Glomerular visceral epithelial cell (primary cell): ENCODE measurements at regions not wholly inside any gene's neighbourhood (a gene's known extent, or its start where the extent isn't known, plus 50 kb on each side); places are given as distances from the start of the nearest gene placed in this dataset.

Source experiments
- DNase-seq: peaks from one replicate; pipeline ENCODE4 v3.0.0-alpha.2; 2016; ENCODE audit errors: extremely low spot score

DNA sequence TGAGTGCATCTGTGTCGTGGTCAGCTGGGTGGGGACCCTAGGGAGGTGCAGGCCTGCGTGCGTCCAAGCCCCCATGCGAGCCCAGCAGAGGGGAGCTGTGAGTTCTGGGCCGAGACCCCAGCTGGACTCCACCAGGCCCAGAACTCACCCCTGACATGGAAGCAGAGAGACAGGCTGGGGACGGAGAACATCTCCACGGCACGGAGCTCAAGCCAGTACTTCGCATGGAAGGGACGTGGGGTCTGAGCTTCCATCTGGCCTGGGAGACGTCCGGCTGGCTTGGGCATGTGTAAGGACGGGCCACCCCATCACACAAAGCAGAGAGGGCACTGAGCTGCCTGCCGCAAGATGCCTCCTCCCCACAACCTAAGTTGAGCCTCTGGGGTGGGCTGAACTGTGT, 422.4 kb downstream of the CTTN start:
- DNase-seq: no peak

- no peak for DNase-seq
Observed at GRCh38 chr11:70823771-70824170, 425.4 kb downstream of the CTTN start.

GRCh38 chr11:70824605-70825245, 426.4 kb downstream of the CTTN start:
- DNase-seq: no peak

GRCh38 chr11:70825893-70826540, 426.4 kb downstream of the SHANK2 start:
- DNase-seq: no peak

DNA sequence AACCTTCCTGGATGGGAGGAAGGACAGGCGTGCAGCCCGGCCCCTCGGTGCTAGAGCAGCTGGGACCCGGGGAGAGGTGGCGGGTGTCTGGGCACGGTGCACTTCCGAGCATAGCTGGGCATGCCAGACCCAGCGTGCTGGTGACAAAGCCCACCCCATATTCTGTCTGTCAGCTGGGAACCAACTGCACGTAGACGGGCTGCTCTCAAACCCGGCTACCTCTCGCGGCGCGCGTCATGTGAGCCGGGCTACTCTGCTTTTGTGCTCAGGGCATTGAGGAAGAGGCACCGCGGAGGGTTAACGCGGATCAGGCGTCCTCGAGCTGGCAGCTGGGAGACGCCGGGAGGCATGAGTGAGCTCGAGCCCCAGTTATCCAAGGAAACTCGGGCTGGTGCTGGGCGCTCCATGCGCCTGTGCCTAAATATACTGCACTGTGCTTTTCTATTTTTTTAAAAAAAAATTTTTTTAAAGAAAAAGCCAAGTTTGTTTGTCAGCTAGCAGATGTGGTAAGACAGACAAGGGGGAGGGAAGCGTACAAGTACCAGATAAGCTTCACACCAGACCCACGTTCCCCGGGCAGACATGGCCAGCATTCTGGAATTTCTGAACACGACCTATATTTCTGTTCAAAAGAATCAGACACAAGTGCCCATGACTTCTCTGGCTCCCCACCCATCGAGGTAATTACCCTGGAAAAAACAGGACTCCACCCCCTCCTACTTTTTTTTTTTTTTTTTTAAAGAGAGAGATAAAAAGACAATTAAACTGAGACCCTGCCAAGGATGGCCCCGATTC, 425.6 kb downstream of the SHANK2 start:
- DNase-seq: no peak

GRCh38 chr11:70828593-70829082, 423.7 kb downstream of the SHANK2 start:
- DNase-seq: no peak

- DNase-seq: no peak
Observed at GRCh38 chr11:70829134-70829885, 423.1 kb downstream of the SHANK2 start.

DNA sequence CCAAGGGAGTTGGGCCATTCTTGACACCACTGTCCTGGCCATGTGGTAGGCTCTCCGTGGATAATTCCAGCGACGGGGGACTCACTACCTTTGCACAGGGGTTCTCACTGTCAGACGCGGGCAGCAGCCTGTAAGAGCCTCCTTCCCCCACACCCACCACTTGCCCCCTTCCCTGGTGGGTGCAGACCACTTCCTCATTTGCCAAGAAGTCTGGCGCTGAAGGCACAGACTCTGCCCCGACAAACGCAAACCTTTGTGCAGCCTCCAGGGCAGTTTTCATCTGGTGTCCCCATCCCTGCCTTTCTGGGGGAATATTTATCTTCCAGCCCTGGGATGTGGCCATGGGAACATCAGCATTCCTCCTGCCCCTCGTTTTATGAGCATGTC, 422.5 kb downstream of the SHANK2 start:
- DNase-seq: no peak

- no peak for DNase-seq
Observed at GRCh38 chr11:70833011-70833410, 419.4 kb downstream of the SHANK2 start.

GRCh38 chr11:70833554-70833953, 418.8 kb downstream of the SHANK2 start:
- no peak for DNase-seq

DNA sequence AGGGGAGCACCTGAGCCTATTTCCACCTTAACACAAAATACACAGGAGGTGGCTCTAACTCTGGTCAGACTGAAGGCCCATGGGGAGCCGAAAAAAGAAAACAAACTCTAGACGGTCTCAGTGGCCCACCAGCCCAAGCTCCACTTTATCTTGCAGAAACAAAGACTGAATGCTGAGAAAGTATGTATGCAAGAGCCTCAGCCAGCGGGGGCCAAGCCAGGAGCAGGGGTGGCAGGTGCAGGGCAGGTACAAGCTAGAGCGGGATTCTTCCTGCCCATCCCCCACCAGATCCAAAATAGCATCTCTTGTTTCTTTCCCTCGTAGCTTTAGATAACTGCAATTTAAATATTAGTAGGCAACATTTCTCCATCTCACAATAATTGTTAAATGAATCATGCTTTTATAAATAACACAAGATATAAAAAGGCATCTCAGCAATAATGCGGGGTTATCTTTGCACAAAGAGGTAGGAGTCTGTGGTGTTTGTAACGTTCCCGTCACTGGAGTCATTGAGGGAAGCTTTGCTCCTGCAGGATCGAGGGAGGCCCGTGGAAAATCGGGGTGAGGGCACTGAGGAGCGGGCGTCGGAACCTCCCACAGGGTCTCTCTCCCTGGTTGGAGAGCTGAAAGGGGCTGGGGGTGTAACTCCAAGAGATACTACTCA, 418.0 kb downstream of the SHANK2 start:
- DNase-seq: no peak

- no peak for DNase-seq
Observed at GRCh38 chr11:70834984-70835560, 417.3 kb downstream of the SHANK2 start.

GRCh38 chr11:70836071-70836470, 416.3 kb downstream of the SHANK2 start:
- no peak for DNase-seq

GRCh38 chr11:70838198-70838597, 414.2 kb downstream of the SHANK2 start:
- DNase-seq: no peak

- DNase-seq: no peak
Observed at GRCh38 chr11:70839851-70840250, 412.5 kb downstream of the SHANK2 start.

GRCh38 chr11:70841264-70841663, 411.1 kb downstream of the SHANK2 start:
- no peak for DNase-seq

GRCh38 chr11:70842256-70842655, 410.1 kb downstream of the SHANK2 start:
- DNase-seq: no peak

- no peak for DNase-seq
Observed at GRCh38 chr11:70842701-70843100, 409.7 kb downstream of the SHANK2 start.

DNA sequence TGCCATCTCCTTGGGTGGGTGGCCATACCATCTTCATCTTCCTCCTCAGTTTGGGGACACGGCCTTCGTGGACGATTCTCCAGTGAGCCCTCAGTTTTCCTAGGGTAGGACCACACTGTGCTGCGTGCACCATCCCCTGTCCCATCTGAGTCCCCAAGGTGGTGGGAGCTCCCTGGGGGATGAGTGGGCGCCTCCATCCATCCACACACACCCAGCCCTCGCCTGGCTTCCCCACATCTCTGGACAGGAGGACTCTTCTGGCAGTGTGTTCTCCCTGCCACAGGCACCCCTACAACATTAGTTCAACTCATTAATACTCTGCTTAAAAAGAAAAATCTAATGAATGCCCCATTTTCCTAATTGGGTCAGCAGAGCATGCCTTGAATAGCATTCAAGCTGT, 408.5 kb downstream of the SHANK2 start:
- DNase-seq: no peak

DNA sequence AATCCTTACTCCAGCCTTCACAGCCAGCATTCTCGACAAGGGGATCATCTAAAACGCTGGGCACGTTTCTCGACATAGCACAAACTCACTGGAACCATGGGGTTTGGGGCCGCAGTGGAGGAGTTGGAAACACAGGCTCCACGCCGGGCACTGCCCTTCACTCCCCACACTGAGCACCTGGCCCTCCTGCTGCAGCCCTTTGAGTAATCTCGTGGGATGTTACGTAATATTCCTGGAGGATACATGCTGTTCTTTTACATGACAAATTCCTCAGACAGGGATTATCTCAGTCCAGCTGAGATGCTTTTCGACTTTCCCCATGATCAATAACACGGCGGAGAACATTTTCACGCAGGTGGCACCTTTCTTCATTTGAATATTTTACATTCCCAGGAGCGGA, 408.0 kb downstream of the SHANK2 start:
- DNase-seq: no peak

DNA sequence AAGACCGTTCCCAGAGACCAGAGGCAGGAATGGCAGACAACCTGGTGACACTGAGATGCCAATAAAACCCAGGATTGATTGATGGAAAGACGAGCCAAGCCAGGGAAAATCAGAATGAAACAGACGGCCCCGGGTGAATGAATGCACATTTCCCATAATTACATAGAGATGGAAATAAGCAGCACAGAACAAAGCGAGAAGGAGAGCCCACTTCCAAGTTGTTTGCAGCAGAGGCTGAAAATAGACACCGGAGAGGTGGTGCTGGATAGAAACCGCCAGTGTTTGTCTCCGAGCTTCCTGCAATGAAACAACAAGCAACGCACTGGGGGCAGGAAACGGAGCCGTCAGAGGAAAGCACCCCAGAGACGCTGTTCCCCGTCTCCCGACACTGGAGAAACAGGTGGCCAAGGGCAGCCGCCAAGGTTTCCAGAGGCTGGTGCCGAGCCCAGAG, 406.8 kb downstream of the SHANK2 start:
- no peak for DNase-seq
